MM.1S (cell line): ENCODE measurements at regions not wholly inside any gene's neighbourhood (a gene's known extent, or its start where the extent isn't known, plus 50 kb on each side); places are given as distances from the start of the nearest gene placed in this dataset.

Experiments
- EZH2phosphoT487 ChIP-seq: fragments of 300-600 bp; sonication (generic); IDR thresholded peaks from 2 replicates; pipeline ENCODE4 v1.6.1; 2018; ENCODE audit warnings: antibody characterized with exemption, low read length
- TF ChIP-seq, protein P1 (sequence below): fragments of 300-600 bp; sonication (generic); IDR thresholded peaks from 2 replicates; pipeline ENCODE4 v1.5.1; 2016; ENCODE audit warnings: antibody characterized with exemption, low read length, mixed read lengths

DNA sequence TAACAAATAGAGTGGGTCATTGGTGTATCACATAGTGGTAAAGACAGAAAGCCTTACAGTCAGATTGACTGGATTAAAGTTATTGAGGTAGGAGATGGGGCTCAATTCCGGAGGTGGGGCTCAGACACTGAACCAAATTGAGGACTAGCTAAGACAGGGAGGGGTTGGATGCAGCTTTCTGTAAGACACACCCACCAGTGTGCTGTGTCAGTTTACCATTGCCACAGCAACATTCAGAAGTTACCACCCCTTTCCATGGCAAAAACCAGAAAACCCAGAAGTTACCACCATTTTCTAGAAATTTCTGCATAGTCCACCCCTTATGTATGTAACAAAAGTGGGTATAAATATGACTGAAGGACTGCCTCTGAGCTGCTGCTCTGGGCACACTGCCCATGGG is 167.6 kb upstream of the TMEM72 start:
- TF ChIP-seq, protein P1, sequence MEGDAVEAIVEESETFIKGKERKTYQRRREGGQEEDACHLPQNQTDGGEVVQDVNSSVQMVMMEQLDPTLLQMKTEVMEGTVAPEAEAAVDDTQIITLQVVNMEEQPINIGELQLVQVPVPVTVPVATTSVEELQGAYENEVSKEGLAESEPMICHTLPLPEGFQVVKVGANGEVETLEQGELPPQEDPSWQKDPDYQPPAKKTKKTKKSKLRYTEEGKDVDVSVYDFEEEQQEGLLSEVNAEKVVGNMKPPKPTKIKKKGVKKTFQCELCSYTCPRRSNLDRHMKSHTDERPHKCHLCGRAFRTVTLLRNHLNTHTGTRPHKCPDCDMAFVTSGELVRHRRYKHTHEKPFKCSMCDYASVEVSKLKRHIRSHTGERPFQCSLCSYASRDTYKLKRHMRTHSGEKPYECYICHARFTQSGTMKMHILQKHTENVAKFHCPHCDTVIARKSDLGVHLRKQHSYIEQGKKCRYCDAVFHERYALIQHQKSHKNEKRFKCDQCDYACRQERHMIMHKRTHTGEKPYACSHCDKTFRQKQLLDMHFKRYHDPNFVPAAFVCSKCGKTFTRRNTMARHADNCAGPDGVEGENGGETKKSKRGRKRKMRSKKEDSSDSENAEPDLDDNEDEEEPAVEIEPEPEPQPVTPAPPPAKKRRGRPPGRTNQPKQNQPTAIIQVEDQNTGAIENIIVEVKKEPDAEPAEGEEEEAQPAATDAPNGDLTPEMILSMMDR: no peak
- no peak for TF ChIP-seq EZH2phosphoT487
